ENCODE measurements at regions not wholly inside any gene's neighbourhood (a gene's known extent, or its start where the extent isn't known, plus 50 kb on each side); places are given as distances from the start of the nearest gene placed in this dataset.

DNA sequence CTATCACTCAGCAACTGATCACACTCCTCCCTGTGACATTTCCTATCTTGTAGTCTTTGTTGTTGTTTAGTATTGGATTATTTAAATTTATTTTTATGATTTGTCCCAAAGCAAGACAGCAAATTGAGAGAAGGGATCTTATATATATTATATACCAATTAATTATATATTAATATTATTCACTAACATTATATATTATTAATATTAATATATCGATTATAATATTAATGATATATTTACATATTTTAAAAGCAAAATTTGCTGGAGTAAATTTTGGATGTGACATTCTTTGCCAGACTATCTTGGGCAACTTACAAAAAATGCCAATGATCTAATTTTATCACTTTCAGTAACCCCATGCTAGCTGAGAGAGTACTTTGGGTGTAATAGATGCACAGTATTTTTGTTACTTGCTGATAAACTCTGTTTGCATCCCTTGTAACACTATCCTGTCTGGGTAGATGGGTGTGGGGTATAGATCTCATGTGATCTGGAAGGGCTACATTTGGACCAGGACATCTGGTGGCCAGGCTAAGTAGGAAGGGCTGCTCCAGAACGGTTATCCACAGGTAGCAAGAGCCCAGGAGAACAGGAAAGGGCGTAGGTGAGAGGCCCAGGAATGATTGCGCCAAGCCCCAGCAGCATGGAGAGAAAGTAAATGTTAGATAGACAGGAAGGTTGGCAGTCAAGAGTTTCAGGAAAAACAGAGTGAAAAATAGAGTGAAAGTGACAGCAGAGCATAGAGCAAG is 608.6 kb upstream of the KIRREL3 start:
- Mint-ChIP-seq H3K27me3 (ENCODE audit: low read depth) (no peaks in the 10 kb centered on the region), H3K9me3 (no peaks in the 10 kb centered on the region)
- ATAC-seq, result no peak

DNA sequence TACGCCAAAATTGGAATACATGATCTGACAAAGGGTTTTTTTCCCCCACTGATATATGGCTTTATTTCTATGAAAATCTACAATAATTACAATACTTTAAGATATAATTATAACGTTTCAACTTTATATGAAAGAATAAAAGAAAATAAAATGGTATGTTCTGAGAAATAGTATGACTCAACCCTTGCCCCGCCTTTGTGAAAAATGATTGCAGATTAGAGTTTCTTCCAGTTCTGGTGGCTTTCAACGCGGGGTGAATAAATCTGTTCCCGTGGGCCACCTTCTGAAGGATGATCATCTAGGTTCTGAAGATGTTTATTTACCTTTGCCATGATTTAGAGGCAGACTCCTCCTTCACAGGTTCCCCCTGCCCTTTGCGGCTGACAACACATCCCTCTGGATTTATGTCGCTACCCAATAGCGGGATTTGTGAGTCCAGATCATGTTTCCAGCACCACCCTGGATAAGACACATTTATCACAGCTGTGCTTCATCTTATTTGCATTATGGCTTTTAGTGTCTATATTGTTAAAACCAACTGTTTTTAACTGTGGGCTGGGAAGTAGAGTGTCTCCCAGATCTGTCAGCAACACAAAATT is 607.0 kb upstream of the KIRREL3 start:
- ATAC-seq (no peak), DNase-seq (no peak)
- Mint-ChIP-seq H3K4me1 (ENCODE audit: low read depth) (no peaks in the 10 kb centered on the region), H3K9me3 (no peaks in the 10 kb centered on the region), H3K27me3 (ENCODE audit: low read depth) (no peaks in the 10 kb centered on the region), H3K36me3 (ENCODE audit: insufficient read depth) (no peaks in the 10 kb centered on the region), H3K4me3 (no peak overlapping the region)

More for the DNA sequence above, 608.6 kb upstream of the KIRREL3 start:
- no peak overlapping the region for H3K4me3 Mint-ChIP-seq
- DNase-seq, result no peak
- no peaks in the 10 kb centered on the region for H3K36me3 Mint-ChIP-seq (ENCODE audit: insufficient read depth)
- no peaks in the 10 kb centered on the region for H3K4me1 Mint-ChIP-seq (ENCODE audit: low read depth)

DNA sequence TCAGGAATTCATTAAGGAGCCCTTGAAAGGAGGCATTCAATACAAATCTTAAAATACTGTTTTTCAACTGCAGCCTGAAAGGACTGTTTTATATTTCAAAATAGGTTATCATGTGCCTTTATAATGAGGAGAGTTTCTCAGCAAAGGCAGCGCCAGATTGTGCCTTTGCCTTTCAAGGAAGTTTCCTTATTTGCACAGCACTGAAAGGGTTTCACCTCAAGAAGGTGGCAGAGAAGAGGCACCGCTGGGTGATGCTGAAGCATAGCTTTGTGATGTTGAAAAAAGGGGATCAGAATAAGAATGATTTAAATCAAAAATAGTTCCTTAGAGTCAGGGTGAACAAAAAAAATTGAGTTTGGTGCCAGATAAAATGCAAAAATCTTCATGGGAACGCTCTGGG is 601.0 kb upstream of the KIRREL3 start:
- Mint-ChIP-seq H3K4me3 (no peak overlapping the region), H3K4me1 (ENCODE audit: low read depth) (no peaks in the 10 kb centered on the region), H3K27me3 (ENCODE audit: low read depth) (no peaks in the 10 kb centered on the region), H3K36me3 (ENCODE audit: insufficient read depth) (no peaks in the 10 kb centered on the region), H3K9me3 (no peaks in the 10 kb centered on the region)
- no peak for ATAC-seq
- no peak for DNase-seq

DNA sequence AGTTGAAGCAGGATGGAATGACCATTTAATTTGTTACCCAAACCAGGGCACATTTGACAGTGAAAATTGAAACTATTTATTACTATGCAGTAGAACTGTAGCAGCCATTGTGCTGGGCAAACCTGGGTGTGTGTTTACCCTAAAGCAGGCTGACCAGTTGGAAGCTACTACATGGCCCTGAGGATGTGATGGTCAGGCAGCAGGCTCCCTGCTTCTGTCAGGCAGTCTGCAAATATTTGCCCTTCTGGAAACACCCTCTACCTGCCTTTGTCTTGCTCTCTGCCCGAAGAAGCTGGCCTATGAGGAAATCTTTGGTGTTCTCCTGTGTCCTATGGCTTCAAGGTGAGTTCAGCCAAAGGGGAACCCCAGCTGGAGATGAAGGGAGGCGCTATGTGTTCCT is 600.1 kb upstream of the KIRREL3 start:
- Mint-ChIP-seq H3K9me3 (no peaks in the 10 kb centered on the region), H3K36me3 (ENCODE audit: insufficient read depth) (no peaks in the 10 kb centered on the region), H3K4me1 (ENCODE audit: low read depth) (no peaks in the 10 kb centered on the region), H3K4me3 (no peak overlapping the region), H3K27me3 (ENCODE audit: low read depth) (no peaks in the 10 kb centered on the region)
- ATAC-seq, result no peak
- DNase-seq, result no peak

DNA sequence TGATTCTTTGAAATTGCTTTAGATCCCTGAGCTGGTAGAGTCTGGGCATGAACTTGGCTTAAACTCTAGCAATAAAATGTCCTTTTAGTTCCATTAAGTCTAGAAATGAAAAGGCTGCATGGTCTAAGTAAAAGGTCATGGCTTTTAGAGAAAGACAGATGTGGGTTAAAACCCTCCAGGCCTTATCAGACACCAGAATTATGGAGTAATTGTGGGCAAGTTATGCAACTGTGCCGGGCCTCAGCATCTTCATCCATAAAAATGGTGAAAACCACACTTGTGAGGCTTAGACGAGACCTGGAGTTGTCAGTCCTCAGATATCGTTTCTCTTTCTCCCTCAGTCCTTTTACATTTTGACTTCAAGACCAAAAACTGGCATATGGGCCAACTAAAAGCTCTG is 597.9 kb upstream of the KIRREL3 start:
- no peaks in the 10 kb centered on the region for H3K27me3 Mint-ChIP-seq (ENCODE audit: low read depth)
- H3K4me1 Mint-ChIP-seq (ENCODE audit: low read depth), result no peaks in the 10 kb centered on the region

DNA sequence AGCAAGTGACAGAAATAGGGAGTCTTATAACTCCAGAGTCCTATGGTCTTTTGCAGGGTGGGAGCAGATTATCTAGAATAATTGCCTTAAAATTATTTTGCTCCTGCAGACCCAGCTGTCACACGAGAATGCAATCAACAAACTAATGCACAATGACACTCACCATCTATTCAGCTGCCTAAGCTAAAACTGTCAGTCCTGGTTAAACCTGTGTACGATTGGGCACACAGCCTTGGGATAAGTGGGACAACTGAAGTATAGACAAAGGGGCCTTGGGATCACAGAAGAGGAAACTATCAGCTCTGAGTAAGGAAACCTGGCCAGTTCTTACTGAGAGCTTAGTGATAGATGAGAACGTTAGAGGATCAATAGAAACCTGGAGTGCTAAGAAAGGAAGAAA is 595.9 kb upstream of the KIRREL3 start:
- Mint-ChIP-seq H3K36me3 (ENCODE audit: insufficient read depth) (no peaks in the 10 kb centered on the region), H3K9me3 (no peaks in the 10 kb centered on the region), H3K4me3 (no peak overlapping the region), H3K4me1 (ENCODE audit: low read depth) (no peaks in the 10 kb centered on the region), H3K27me3 (ENCODE audit: low read depth) (no peaks in the 10 kb centered on the region)
- DNase-seq (no peak), ATAC-seq (no peak)

More for the DNA sequence above, 597.9 kb upstream of the KIRREL3 start:
- Mint-ChIP-seq H3K36me3 (ENCODE audit: insufficient read depth) (no peaks in the 10 kb centered on the region), H3K9me3 (no peaks in the 10 kb centered on the region), H3K4me3 (no peak overlapping the region)
- ATAC-seq (no peak), DNase-seq (no peak)

DNA sequence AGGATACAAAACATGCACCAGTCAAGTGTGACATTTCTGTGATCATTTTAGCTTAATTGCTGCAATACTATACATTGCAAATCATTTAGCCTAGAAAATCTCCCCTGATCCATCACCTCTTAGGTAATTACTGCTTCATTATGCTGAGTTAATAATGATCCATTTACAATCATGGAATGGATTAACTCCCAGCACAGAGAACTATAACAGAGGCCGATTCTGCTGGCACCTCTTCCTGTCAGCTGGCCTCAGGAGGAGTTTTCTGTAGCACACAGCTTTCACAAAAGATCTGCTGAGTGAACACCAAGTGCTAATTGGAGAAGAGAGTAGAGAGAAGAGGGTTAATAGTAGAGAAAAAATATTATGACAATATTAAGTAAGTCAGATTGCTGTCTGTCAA is 591.8 kb upstream of the KIRREL3 start:
- Mint-ChIP-seq H3K36me3 (ENCODE audit: insufficient read depth) (no peaks in the 10 kb centered on the region), H3K4me3 (no peak overlapping the region), H3K27me3 (ENCODE audit: low read depth) (no peaks in the 10 kb centered on the region), H3K4me1 (ENCODE audit: low read depth) (no peaks in the 10 kb centered on the region), H3K9me3 (no peaks in the 10 kb centered on the region)
- DNase-seq (no peak), ATAC-seq (no peak)

DNA sequence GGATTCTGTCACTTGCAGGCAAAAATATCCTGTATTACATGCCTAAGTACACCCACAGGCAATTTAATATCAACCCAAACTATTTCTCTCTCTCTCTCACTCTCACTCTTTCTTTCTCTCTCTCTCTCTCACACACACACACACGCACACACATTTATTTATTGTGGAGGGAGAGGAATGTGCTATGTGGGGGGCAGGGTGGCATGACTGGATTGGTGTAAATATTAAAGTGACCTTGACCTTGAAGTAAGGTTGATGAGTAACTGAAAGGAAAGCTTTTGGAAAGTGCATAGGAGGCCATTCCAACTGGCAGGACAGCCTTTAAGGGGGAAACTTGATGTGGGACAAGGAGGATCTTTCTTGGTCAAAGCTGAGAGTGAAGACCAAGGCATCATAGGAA is 589.7 kb upstream of the KIRREL3 start:
- Mint-ChIP-seq H3K36me3 (ENCODE audit: insufficient read depth) (no peaks in the 10 kb centered on the region), H3K9me3 (no peaks in the 10 kb centered on the region), H3K4me3 (no peak overlapping the region), H3K27me3 (ENCODE audit: low read depth) (no peaks in the 10 kb centered on the region), H3K4me1 (ENCODE audit: low read depth) (no peaks in the 10 kb centered on the region)
- DNase-seq (no peak), ATAC-seq (no peak)

DNA sequence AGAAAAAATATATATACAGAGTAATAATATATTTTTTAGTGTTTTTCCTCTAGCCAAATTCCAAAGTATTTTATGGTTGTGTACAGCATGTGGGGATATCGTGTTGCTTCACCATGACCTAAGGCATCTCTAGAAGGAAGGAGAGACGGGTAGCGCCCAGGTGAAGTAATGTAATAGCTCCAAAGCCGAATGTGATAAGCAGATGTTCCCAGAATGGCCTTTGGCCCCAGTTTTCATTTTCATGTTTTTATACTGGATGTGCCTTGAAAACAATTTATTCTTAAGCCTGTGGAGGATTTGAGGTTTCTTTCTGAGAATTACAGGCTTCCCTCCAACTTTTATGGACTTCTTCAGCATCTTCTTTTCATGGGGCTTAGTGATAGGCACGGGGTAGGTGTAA is 587.9 kb upstream of the KIRREL3 start:
- Mint-ChIP-seq H3K36me3 (ENCODE audit: insufficient read depth) (no peaks in the 10 kb centered on the region), H3K4me1 (ENCODE audit: low read depth) (no peaks in the 10 kb centered on the region), H3K27me3 (ENCODE audit: low read depth) (no peaks in the 10 kb centered on the region), H3K9me3 (no peaks in the 10 kb centered on the region), H3K4me3 (no peak overlapping the region)
- DNase-seq, result no peak
- ATAC-seq, result no peak

DNA sequence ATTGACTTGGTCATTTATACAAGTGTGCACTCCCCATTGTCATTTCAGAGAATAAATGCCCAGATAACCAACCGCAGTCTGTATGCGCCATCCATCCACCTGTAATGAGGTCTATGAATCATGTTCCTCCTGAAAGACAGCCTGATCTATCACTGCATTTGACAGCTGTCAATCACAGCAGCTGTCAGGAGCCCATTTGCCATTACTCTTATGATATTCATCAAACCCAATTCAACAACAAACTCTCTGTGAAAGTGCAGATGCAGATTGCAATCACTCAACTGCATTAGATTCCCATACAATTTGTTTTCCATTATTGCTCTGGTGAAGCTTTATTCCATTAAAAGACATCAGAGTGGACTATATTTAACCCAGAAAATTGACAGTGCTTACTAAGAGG is 586.9 kb upstream of the KIRREL3 start:
- H3K4me3 Mint-ChIP-seq, result no peak overlapping the region
- H3K27me3 Mint-ChIP-seq (ENCODE audit: low read depth), result no peaks in the 10 kb centered on the region
- H3K9me3 Mint-ChIP-seq, result no peaks in the 10 kb centered on the region
- DNase-seq (no peak), ATAC-seq (no peak)
- no peaks in the 10 kb centered on the region for H3K4me1 Mint-ChIP-seq (ENCODE audit: low read depth)
- no peaks in the 10 kb centered on the region for H3K36me3 Mint-ChIP-seq (ENCODE audit: insufficient read depth)

DNA sequence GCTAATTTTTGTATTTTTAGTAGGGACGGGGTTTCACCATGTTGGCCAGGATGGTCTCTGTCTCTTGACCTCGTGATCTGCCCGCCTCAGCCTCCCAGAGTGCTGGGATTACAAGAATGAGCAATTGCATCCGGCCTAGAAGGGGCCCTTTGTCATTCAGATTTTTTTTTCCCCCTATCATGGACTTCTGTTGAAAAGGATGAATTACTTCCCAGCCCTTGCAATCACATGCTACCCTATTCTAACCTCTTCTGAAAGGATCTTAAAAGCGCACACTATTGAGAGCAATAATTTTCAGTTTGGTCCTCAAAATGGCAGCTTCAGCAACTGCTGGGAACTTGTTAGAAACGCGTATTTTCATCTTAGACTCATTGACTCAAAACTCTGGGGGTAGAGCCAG is 575.6 kb upstream of the KIRREL3 start:
- Mint-ChIP-seq H3K36me3 (ENCODE audit: insufficient read depth) (no peaks in the 10 kb centered on the region), H3K27me3 (ENCODE audit: low read depth) (no peaks in the 10 kb centered on the region), H3K9me3 (no peaks in the 10 kb centered on the region), H3K4me3 (no peak overlapping the region), H3K4me1 (ENCODE audit: low read depth) (no peaks in the 10 kb centered on the region)
- DNase-seq, result no peak
- ATAC-seq, result no peak

DNA sequence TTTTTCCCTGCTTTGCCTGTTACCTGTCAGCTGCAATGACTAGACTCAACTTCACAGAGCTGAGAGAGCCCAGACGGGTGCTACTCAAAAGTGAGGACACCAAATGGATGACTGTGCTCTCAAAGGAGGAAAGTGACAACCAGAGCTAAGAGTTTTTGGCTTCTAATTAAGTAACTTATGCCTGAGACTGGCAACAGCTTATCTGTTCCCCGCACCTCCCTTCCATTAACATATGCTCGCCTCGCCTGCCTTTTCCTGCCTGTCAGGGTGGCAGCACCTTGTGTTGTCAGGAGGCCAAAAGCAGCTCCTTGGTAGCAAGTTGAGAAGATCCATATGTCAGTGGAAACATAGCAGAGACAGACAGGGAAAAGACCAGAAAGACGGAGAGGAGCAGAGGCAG is 573.9 kb upstream of the KIRREL3 start:
- Mint-ChIP-seq H3K4me1 (ENCODE audit: low read depth) (no peaks in the 10 kb centered on the region), H3K36me3 (ENCODE audit: insufficient read depth) (no peaks in the 10 kb centered on the region), H3K9me3 (no peaks in the 10 kb centered on the region), H3K27me3 (ENCODE audit: low read depth) (no peaks in the 10 kb centered on the region), H3K4me3 (no peak overlapping the region)
- no peak for ATAC-seq
- DNase-seq, result no peak

DNA sequence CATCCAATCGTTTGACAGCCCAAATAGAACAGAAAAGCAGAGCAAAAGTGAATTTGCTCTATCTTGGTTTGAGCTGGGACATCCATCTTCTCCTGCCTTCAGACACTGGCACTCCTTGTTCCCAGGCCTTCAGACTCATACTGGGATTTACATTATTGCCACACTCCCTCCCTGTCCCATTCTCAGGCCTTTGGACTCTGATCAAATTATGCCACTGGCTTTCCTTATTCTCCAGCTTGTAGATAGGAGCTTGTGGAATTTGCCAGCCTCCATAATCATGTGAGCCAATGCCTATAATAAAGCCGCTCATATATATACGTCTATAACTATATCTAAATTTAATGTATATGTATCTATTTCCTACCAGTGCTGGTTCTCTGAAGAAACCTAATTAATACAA is 568.3 kb upstream of the KIRREL3 start:
- ATAC-seq, result no peak
- H3K4me3 Mint-ChIP-seq, result no peak overlapping the region
- no peaks in the 10 kb centered on the region for H3K9me3 Mint-ChIP-seq
- H3K4me1 Mint-ChIP-seq (ENCODE audit: low read depth), result no peaks in the 10 kb centered on the region
- H3K27me3 Mint-ChIP-seq (ENCODE audit: low read depth), result no peaks in the 10 kb centered on the region
- H3K36me3 Mint-ChIP-seq (ENCODE audit: insufficient read depth), result no peaks in the 10 kb centered on the region
- no peak for DNase-seq

DNA sequence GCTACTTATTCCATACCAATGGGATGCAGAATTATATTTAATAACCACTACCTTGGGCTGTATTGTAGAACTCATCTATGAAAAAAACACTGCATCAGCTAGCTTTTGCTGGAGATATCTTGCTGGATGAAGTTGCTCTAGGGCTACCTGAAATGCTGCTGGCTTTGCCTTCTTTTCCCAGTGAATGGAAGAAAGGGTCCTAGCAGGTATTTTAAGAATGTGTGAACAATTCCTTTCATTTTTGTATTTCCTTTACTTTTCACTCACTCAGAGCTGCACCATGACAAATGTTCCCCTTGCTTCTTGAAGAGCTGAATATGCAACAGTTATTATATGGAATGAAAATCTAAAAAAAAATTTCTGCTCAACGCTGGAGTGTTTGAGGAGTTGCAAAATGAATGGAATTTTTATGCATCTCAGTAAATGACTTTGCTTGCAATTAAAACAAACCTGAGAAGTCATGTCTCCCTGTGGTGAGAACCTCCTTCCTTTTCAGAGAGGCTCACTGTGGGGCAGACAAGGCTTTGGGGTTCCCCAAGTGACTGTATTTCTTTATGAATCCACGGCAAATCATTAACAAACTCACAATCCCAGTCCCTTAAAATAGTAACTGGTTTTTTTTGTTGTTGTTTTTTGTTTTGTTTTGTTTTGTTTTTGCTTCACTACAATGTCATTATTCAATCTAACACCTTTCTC is 566.8 kb upstream of the KIRREL3 start:
- Mint-ChIP-seq H3K9me3 (no peaks in the 10 kb centered on the region), H3K27me3 (ENCODE audit: low read depth) (no peaks in the 10 kb centered on the region), H3K4me3 (no peak overlapping the region), H3K4me1 (ENCODE audit: low read depth) (no peaks in the 10 kb centered on the region), H3K36me3 (ENCODE audit: insufficient read depth) (no peaks in the 10 kb centered on the region)
- ATAC-seq, result no peak
- DNase-seq, result no peak

DNA sequence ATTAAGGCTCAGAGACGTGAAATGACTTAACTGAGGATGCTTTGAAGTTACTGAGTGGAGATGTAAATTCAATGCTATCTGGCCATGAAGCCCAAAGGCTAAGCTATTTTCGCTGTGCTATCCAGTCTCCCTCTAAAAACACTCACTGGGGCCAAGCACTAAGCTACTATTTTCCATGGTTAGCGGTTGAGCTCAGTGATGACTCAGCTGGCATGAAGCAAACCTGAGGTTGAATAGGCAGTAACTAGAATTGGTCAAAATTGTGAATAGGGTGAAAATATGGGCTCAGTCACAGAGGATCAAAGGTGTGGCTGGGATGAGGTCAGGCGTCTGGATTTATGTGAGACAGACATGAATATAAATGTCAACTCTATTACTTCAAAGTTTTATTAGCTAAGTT is 564.2 kb upstream of the KIRREL3 start:
- no peak overlapping the region for H3K4me3 Mint-ChIP-seq
- no peaks in the 10 kb centered on the region for H3K9me3 Mint-ChIP-seq
- H3K27me3 Mint-ChIP-seq (ENCODE audit: low read depth), result no peaks in the 10 kb centered on the region
- no peak for DNase-seq
- H3K4me1 Mint-ChIP-seq (ENCODE audit: low read depth), result no peaks in the 10 kb centered on the region
- H3K36me3 Mint-ChIP-seq (ENCODE audit: insufficient read depth), result no peaks in the 10 kb centered on the region
- no peak for ATAC-seq
